HG03354 (cell line): ENCODE measurements at regions not wholly inside any gene's neighbourhood (a gene's known extent, or its start where the extent isn't known, plus 50 kb on each side); places are given as distances from the start of the nearest gene placed in this dataset.
"Not testable (repeated sequence)": the region's sequence is repeated elsewhere in the genome, so short reads cannot be mapped to it uniquely, and the experiment has no call there.

Experiments
- ATAC-seq: cut with Tn5 transposase; IDR thresholded peaks from one replicate; pipeline ENCODE4 v1.9.1; 2021; ENCODE audit warnings: mild to moderate bottlenecking; ENCODE audit not compliant: unreplicated experiment, poor library complexity, severe bottlenecking

DNA sequence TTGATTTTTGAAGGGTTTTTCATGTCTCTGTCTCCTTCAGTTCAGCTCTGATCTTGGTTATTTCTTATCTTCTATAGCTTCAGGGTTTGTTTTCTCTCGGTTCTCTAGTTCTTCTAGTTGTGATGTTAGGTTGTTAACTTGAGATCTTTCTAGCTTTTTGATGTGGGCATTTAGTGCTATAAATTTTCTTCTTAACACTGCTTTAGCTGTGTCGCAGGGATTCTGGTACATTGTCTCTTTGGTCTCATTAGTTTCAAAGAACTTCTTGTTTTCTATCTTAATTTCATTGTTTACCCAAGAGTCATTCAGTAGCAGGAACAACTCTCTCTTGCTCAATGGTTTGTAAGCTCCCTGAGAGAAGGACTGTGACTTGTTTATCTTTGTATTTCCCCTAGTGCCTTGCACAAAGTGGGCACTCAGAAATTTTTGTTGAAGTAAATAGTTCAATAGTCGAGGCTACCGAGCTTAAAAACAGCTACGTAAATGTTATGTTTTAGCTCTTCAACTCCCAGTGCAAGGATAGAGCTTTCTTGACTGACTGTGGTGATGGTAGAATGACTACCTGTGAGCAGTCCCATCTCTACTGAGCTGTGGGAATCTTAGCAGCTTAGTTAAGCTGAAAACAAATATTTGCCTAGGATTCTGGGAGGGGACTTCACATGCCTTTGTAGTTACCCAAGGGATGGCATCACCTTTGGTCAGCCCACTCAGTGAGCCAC lies 225.8 kb upstream of the ELL2 start:
- ATAC-seq: no peak

DNA sequence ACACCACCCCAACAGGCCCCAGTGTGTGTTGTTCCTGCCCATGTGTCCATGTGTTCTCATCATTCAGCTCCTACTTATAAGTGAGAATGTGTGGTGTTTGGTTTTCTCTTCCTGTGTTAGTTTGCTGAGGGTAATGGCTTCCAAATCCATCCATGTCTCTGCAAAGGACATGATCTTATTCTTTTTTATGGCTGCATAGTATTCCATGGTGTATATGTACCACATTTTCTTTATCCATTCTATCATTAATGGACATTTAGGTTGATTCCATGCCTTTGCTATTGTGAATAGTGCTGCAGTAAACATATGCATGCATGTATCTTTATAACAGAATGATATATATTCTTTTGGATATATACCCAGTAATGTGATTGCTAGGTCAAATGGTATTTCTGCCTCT lies 222.9 kb upstream of the ELL2 start:
- not testable (repeated sequence) for ATAC-seq

- no peak for ATAC-seq
These were observed 219.2 kb upstream of the ELL2 start for GRCh38 chr5:96180684-96181435.

DNA sequence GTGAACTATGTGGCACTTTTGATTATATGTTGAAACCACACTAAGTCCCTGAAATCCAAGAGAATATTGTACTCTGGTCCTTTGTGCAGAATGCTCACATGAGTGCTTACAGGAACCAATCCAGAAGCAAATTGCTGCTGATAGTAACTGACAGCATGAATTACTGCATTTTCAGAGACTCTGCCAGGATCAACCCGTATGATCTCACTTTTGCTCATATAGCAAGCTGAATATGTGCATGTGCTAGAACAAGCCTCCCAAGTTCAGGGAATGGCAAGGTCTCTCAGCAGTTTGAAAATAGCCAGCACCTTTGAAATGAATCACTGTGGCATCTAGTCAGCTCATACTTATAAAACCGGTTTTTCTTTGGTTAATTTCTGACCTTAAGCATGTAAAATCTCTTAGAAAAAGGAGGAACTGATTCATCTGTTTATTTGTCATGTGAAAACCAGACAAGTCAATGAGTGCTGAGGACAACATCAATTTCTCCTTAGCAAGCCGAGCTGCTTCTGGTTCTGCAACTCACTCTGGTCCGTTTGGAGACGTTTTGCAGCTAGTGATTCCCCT lies 215.7 kb upstream of the ELL2 start:
- ATAC-seq: peak; percentile 64

DNA sequence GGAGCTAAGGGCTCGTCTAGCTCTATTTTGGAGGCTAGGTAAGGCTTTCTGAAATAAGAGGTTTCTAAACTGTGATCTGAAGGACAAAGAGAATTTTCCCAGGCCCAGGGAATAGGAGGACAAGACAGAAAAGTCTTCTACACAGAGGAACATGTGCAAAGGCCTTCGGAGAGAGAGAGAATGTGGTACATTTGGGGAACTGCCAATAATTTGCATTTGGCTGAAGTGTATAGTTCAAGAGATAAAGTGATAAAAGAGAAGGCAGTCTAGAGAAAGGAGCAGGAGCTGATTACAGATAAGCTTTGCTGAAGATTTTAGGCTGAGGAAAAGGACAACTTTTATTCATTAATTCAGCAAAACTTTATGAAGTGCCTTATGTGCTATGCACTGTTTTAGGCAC lies 214.4 kb upstream of the ELL2 start:
- no peak for ATAC-seq

GRCh38 chr5:96175090-96175489 lies 213.4 kb upstream of the ELL2 start:
- peak; percentile 75 for ATAC-seq

GRCh38 chr5:96173366-96173765 lies 211.7 kb upstream of the ELL2 start:
- no peak for ATAC-seq

DNA sequence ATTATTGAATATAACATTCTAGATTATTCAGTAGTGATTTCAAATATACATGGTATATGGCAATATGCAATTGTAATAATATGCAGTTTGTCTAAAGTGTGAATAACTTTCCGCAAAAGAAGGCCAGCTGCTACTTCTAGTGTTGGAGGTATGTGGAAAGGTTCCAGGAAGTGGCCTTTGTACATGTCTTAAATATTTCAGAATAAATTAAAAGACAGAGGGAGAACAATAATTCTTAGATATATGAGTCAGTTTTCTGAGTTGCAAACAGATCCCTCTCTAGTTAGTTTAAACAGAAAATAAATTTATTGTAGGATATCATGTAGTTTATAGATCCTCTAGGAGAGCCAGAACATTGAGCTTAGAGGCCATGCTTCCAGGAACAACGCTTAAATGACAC lies 210.8 kb upstream of the ELL2 start:
- ATAC-seq: no peak

- not testable (repeated sequence) for ATAC-seq
These were observed 210.3 kb upstream of the ELL2 start for GRCh38 chr5:96171973-96172372.

- not testable (repeated sequence) for ATAC-seq
These were observed 209.0 kb upstream of the ELL2 start for GRCh38 chr5:96170481-96171125.

DNA sequence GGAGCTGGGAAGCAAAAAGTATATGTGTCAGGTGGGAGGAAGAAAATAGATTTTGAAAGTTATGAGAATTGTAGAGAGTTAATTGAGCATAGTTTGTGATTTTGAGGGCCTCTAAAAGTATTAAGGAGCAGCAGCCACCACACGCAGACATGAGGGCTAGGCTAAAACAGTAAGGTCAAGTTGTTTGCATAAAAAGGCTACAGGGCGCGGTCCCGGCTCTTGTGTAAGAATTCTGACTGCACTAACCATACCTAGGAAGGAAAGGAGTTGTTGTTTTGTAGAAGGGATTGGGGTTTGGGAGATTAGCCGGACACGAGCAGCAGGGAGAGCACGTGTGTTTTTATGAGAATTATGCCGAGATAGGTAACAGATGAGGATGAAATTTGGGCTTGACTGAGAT lies 207.2 kb upstream of the ELL2 start:
- not testable (repeated sequence) for ATAC-seq

- no peak for ATAC-seq
These were observed 197.4 kb upstream of the ELL2 start for GRCh38 chr5:96159043-96159442.

DNA sequence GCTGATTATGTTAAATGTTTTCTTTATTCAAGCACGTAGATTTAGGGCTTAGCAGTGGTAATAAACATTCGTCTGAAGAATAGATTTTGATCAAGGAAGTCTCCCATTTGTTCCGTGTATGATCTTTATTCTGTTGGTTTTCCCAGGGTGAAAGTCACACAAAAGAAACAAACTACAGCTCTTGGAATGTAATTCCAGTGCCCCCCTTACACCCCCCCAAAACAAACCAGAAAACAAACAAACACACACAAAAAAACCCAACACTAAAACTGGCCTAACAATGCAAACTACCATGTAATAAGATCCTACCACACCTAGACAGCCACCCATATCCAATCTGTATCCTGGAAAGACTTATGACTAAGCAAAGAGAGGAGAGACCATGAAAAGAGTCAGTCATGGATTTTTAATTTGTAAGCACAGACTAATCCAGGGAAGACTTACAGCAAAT lies 196.2 kb upstream of the ELL2 start:
- ATAC-seq: no peak

DNA sequence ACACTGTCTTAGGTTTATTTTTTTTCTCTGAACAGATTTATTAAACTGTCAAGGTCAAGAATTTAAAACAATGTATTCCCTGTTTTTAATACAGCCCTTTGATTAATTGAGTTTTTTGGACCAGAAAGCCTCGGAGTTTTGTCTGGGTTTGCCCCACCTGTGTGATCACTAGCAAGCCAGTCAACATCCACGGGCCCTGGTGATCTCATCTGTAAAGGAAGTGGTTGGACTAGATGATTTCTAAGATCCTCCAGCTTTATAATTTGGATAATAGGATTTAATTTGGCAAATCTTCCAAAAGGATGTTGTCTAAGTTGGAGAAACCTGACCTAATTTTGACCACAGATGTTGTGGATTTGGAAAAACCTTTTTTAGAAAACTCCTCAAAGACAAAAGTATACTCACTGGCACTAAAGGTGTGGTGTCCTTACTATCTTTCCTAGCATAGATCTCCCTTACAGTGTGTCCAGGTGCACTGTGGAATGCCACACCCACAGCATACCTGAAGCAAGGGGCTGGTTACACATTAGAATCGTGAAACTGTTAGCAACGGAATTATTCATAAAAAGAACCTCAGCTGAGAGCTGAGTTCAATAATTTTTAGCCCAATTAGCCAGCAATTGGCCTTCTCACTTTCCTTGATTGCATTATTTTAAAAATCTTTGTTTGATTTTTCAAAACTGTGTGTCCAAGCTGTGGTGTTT lies 195.6 kb upstream of the ELL2 start:
- ATAC-seq: no peak

DNA sequence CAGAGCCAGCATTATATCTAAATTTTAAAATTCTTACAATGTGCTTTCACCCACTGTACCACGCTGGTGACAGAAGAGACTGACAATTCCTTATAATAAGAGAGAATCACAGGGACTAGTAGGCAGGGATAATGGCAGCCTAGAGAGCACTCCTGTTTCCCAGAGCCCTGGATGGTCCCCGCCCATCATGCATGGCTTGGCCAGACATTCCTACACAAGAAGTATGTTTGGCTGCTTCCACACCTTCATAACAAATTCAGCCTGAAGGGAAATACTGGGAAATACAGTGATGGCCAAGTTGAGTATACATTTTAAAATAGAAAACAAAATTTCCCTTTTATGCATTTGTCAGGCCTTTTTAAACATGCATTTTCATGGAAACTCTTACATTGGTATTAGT lies 193.5 kb upstream of the ELL2 start:
- ATAC-seq: no peak

DNA sequence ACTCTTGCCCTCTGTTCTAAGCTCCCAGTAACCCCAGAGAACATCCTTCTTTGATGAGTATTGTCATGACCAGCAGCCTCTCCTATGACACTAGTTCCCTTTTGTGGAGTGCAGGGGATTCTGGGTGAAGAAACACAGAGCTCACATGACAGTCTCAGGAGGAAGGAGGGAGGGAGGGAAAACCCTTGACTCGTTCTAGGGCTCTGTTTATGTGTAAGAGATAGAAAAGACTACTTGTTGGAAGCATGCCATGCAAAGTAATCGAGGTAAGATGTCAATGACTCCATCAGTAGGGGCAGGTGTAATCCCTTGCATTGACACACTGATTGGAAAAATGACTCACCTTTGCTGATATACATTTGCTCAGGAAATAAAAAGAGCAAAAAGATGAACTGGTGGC lies 190.2 kb upstream of the ELL2 start:
- ATAC-seq: no peak

DNA sequence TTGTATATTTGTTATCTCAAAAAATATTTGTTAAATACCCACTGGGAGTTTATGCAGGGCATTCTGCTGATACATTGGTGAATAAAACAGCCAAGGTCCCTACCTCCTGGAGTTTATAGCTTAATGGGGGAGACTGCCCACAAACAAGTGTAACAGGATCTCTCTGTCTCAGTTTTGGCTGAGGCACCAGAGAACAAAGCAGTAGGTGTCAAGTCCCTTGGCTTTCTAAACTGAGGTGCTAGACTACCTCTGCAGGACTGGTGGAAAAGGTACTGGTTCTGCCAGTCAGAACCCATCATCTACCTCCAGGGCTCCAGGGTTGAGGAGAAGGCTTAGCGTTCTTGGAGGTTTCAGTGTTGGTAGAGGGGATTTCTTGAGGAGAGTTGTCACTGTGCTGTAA lies 188.4 kb upstream of the ELL2 start:
- ATAC-seq: no peak

- no peak for ATAC-seq
These were observed 187.9 kb upstream of the ELL2 start for GRCh38 chr5:96149546-96149945.

GRCh38 chr5:96149021-96149420 lies 187.4 kb upstream of the ELL2 start:
- no peak for ATAC-seq

GRCh38 chr5:96148376-96148775 lies 186.7 kb upstream of the ELL2 start:
- ATAC-seq: no peak
